OCI-LY7 (cell line): ENCODE measurements at regions not wholly inside any gene's neighbourhood (a gene's known extent, or its start where the extent isn't known, plus 50 kb on each side); places are given as distances from the start of the nearest gene placed in this dataset.

Source experiments
- EZH2phosphoT487 ChIP-seq: fragments of 200-600 bp; sonication (generic); IDR thresholded peaks from 2 replicates; pipeline ENCODE4 v1.6.1; 2018; ENCODE audit warnings: low read depth, borderline replicate concordance, mild to moderate bottlenecking, mixed run types, antibody characterized with exemption, low read length, moderate library complexity, mixed read lengths
- TF ChIP-seq, protein P1 (sequence below): fragments of 200-600 bp; sonication (generic); conservative IDR thresholded peaks from 2 replicates; pipeline ENCODE4 v1.5.1; 2014; ENCODE audit warnings: mild to moderate bottlenecking, antibody characterized with exemption, low read length, moderate library complexity, mixed read lengths

DNA sequence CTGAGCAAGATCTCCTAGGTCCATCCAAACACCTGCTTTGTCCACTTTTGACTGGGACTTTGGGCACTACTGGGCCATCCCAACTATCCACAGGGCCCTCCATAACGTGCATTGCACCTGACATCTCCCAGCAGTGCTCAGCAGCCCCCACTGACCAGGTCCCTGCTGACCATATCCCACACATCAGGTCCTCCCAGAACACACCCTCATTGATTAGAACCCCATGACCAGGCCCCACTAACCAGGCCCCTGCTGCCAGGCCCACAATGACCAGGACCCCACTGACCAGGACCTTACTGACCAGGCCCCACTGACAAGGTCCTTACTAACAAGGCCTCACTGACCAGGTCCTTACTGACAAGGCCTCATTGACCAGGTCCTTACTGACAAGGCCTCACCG is 93.9 kb upstream of the CTSV start:
- TF ChIP-seq, protein P1, sequence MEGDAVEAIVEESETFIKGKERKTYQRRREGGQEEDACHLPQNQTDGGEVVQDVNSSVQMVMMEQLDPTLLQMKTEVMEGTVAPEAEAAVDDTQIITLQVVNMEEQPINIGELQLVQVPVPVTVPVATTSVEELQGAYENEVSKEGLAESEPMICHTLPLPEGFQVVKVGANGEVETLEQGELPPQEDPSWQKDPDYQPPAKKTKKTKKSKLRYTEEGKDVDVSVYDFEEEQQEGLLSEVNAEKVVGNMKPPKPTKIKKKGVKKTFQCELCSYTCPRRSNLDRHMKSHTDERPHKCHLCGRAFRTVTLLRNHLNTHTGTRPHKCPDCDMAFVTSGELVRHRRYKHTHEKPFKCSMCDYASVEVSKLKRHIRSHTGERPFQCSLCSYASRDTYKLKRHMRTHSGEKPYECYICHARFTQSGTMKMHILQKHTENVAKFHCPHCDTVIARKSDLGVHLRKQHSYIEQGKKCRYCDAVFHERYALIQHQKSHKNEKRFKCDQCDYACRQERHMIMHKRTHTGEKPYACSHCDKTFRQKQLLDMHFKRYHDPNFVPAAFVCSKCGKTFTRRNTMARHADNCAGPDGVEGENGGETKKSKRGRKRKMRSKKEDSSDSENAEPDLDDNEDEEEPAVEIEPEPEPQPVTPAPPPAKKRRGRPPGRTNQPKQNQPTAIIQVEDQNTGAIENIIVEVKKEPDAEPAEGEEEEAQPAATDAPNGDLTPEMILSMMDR = no peak
- no peak for TF ChIP-seq EZH2phosphoT487
